Body of pancreas (tissue), 4 donors: ENCODE measurements at regions not wholly inside any gene's neighbourhood (a gene's known extent, or its start where the extent isn't known, plus 50 kb on each side); places are given as distances from the start of the nearest gene placed in this dataset.

Source experiments
- CTCF ChIP-seq, 7 experiments: fragments of 450-650 bp in 4 of 7; fragments of 200-600 bp in 3 of 7; sonication (generic) in 3 of 7; IDR thresholded peaks; one replicate each; pipeline ENCODE4 v1.5.1; 2016 to 2019; ENCODE audit warnings: antibody characterized with exemption in 7 of 7
- POLR2A ChIP-seq, 3 donors: fragments of 450-650 bp; IDR thresholded peaks; one replicate each; pipeline ENCODE4 v1.6.1; 2016; ENCODE audit warnings: antibody characterized with exemption in 3 of 3, mild to moderate bottlenecking in 2 of 3

DNA sequence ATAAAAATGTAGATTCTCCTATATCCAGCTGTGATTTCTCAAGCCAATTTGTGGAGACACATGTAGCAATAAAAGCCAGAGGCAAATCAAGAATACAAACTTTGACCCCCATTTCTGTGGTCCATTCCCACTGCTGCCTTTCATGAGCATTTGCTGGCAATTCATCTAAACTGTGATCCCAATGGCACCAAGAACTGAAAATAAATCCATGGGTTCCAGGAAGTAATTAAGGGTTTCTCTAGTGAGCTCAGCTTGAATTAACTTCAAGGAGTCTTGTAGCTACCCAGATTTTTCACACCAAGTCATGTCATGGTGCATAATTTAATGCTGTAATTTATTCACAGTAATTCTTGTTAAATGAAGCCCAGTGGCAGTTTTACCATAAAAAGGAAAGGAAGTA lies 145.0 kb upstream of the SMC2 start:
- TF ChIP-seq CTCF (IDR thresholded peaks at IDR 0.05) (no peak), POLR2A (IDR thresholded peaks at IDR 0.05) (no peak)
